ENCODE measurements at regions not wholly inside any gene's neighbourhood (a gene's known extent, or its start where the extent isn't known, plus 50 kb on each side); places are given as distances from the start of the nearest gene placed in this dataset.
"Not testable (repeated sequence)": the region's sequence is repeated elsewhere in the genome, so short reads cannot be mapped to it uniquely, and the experiment has no call there.

GRCh38 chr2:210861038-210861665 is 304.8 kb downstream of the CPS1 start:
- DNase-seq = no peak

- no peak for DNase-seq
Measured at GRCh38 chr2:210862283-210863065, 306.1 kb downstream of the CPS1 start.

DNA sequence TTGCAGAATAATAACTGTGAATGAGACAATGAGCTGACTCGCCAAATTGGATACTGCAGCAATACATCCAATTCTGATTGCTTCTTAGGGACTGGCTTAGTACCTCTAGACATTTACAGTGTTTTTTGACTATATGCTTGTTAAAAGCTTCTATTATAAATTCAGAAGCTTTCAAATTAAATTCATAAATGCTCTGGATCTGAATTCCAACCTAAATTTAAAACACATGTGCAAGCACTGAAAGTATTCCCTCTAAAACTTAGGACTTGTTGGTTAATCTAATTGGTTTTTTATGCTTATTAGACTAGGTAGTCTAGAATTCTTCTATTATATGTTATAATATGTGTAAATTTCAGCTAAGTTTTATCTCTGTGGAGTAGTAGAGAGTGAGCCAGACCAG is 306.9 kb downstream of the CPS1 start:
- DNase-seq = no peak

DNA sequence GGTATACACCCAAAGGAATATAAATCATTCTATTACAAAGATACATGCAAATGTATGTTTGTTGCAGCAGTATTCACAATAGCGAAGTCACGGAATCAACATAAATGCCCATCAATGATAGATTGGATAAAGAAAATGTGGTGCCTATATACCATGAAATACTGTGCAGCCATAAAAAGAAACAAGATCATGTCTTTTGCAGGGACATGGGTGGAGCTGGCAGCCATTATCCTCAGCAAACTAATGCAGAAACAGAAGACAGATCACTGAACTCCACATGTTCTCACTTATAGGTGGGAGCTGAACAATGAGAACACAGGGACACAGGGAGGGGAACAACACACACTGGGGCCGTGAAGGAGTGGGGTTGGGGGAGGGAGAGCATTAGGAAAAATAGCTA is 315.2 kb downstream of the CPS1 start:
- not testable (repeated sequence) for DNase-seq

DNA sequence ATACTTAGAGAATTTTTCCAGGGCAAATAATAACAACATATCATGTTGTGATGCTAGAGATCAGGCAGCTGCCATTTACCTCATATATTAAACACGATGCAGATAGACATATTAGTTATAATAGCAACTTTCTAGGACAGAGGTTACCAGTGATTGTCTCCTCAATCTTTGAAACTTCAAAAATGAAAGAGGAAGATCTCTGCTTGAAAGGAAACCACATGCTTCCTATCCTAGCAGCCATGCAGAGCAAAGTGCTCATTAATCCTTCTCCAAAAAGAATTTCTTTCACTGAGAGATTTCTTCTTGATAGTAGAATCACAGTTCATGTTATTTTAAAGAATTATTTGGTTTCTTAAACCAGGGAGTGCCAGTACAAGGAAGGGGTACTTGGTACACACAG is 317.2 kb downstream of the CPS1 start:
- DNase-seq = no peak

- DNase-seq = no peak
Measured at GRCh38 chr2:210884227-210884626, 327.8 kb downstream of the CPS1 start.

- no peak for DNase-seq
Measured at GRCh38 chr2:210888035-210888434, 331.6 kb downstream of the CPS1 start.

- DNase-seq = no peak
Measured at GRCh38 chr2:210895132-210895531, 338.7 kb downstream of the CPS1 start.

- no peak for DNase-seq
Measured at GRCh38 chr2:210899131-210899530, 342.7 kb downstream of the CPS1 start.

- DNase-seq = no peak
Measured at GRCh38 chr2:210901326-210901725, 344.9 kb downstream of the CPS1 start.

DNA sequence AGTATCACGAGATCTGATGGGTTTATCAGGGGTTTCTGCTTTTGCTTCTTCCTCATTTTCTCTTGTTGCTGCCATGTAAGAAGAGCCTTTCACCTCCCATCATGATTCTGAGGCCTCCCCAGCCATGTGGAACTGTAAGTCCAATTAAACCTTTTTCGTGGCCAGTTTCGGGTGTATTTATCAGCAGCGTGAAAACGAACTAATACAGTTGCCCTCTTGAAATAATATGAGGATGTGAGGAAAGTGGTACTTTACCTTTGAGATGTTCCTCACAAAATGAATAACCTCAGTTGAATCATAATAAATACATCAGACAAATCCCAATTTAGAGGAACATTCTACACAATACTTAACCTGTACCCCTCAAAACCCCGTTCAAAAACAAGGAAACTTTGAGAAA is 356.4 kb downstream of the CPS1 start:
- DNase-seq = no peak

DNA sequence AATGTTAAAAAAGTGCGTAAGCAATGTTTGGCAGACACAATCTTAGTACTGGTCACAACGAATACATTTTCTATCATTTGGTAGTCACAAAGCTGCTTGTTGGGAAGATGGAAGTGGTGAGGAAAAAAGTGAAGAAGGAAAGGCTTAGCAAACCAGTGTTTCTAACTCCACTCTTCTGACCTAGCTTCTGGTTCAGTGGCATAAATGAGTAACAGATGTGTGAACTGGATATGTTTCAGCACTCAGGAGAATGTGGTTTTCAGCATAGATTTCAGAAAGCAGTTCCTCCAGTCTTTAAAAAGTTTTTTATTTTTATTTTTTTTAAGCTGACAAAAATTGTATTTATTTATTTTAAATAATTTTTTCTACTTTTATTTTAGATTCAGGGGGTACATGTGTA is 357.1 kb downstream of the CPS1 start:
- no peak for DNase-seq

- no peak for DNase-seq
Measured at GRCh38 chr2:210915912-210916311, 359.5 kb downstream of the CPS1 start.

GRCh38 chr2:210917465-210917864 is 361.1 kb downstream of the CPS1 start:
- no peak for DNase-seq

GRCh38 chr2:210919128-210919527 is 362.7 kb downstream of the CPS1 start:
- no peak for DNase-seq

DNA sequence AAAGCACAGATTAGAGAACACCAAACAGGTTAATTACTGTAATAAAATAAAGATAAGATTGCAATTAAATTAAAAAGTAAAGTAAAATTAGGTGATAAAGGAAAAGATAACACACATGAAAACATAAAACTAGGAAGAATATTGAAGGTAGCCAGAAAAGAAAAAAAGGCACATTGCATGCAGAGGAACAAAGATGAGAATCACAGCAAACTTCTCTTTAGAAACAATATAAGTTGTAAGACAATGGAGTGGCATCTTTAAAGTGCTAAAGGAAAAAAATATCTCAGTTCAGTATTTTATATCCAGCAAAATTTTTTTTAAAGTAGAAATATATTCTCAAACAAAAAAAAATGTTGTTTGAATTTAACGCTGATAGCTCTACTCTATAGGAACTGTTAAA is 366.0 kb downstream of the CPS1 start:
- no peak for DNase-seq

DNA sequence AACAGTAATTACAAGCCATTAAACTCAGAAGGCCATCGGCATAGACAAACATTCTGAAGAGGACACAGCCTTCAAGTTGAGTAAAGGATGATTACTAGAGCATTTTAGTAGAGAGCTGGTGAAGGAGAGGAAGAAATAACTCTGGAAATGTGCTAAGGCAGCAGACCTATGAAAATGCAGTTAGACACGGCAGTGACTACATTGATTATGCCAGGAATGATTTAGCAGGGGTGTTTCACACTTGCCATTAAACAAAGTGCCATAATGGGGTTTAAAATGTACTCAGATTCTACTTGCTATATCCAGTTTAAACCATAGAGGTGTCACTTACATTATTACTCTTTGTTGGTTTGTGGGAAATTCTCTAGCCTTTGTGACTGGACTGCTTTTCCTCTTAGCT is 372.3 kb downstream of the CPS1 start:
- DNase-seq = no peak

- no peak for DNase-seq
Measured at GRCh38 chr2:210938228-210938627, 381.8 kb downstream of the CPS1 start.

DNA sequence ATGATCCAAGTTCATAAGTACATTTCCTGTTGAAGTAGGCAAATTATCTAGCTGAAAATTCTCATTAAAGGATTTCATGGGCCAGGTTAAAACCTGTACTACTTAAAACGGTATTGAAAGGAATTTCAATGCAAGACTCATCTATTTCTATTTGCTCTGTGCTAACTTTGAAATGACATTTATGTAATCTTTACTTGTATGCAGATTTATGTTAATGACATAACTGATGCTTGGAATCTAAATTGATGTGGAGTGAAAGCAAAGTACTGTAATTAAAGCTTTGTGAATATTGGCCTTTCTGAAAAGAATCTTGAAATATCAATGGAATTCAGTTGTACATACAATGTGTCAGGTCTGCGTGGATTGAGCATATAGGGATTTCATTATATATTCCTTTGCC is 390.0 kb downstream of the CPS1 start:
- no peak for DNase-seq

DNA sequence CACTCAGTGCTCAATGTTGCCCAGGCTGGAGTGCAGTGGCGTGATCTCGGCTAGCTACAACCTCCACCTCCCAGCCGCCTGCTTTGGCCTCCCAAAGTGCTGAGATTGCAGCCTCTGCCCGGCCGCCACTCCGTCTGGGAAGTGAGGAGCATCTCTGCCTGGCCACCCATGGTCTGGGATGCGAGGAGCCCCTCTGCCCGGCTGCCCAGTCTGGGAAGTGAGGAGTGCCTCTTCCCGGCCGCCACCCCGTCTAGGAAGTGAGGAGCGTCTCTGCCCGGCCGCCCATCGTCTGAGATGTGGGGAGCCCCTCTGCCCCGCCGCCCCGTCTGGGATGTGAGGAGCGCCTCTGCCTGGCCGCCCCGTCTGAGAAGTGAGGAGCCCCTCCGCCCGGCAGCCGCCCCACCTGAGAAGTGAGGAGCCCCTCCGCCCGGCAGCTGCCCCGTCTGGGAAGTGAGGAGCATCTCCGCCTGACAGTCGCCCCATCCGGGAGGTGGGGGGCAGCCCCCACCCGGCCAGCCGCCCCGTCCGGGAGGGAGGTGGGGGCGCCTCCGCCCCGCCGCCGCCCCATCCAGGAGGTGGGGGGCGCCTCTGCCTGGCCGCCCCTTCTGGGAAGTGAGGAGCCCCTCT is 394.1 kb downstream of the CPS1 start:
- DNase-seq = not testable (repeated sequence)

- DNase-seq = no peak
Measured at GRCh38 chr2:210954386-210954907, 398.0 kb downstream of the CPS1 start.

- no peak for DNase-seq
Measured at GRCh38 chr2:210955591-210955990, 399.2 kb downstream of the CPS1 start.

- DNase-seq = no peak
Measured at GRCh38 chr2:210956101-210956500, 399.7 kb downstream of the CPS1 start.

DNA sequence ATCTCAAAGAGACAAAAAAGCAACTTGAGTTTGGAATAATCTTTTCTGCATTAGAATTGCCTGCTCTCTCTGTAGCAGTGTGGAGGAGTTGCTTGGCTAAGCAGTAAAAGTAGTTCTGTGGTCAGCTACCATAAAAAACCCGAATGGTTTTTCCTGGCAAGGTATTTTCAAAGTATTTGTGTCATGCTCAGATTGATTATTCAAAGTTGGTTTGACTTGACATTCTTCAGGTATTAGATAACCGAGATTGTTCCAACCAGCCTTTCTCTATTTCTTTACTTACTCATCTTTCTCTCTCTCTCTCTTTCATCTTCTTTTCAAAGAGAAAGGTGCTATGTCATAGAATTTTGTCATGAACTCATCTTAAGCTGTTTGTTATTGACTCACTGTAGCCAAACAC is 404.9 kb downstream of the CPS1 start:
- DNase-seq = no peak
